ENCODE measurements at regions not wholly inside any gene's neighbourhood (a gene's known extent, or its start where the extent isn't known, plus 50 kb on each side); places are given as distances from the start of the nearest gene placed in this dataset.

- TF ChIP-seq EP300 (conservative IDR thresholded peaks at IDR 0.05; ENCODE audit: poor library complexity, severe bottlenecking) (no peak), REST (IDR thresholded peaks at IDR 0.05; ENCODE audit: borderline replicate concordance) (no peak), CTCF (IDR thresholded peaks at IDR 0.05; ENCODE audit: poor library complexity, severe bottlenecking) (no peak), EZH2 (IDR thresholded peaks at IDR 0.05; ENCODE audit: borderline replicate concordance, insufficient read depth, low read length, poor library complexity, severe bottlenecking) (no peak), RAD21 (conservative IDR thresholded peaks at IDR 0.05) (no peak), POLR2AphosphoS5 (IDR thresholded peaks at IDR 0.05) (no peak)
These were observed 128.8 kb upstream of the ARGLU1 start for GRCh38 chr13:106696719-106697118.

Data from neural cell (in vitro differentiated cells).